ENCODE measurements at regions not wholly inside any gene's neighbourhood (a gene's known extent, or its start where the extent isn't known, plus 50 kb on each side); places are given as distances from the start of the nearest gene placed in this dataset.

DNA sequence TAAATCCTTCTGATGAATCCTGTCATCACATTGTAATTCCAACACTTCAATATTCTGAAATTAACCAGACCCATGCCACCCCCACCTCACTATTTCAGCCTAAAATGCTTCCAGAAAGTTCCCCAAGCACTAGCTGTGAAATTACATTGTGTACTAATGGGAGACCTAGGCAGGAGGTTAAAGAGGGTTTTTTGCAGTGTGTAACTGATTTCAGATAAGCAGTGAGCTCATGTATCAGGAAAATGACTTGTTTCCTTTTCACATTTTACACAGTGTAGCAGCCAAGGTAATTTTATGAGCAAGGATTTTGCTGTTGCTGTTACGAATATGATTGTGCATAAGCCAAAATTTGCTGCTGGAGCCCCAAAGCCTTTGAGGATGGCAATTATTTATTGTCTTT lies 129.0 kb downstream of the INHBA start:
- H2AFZ ChIP-seq (replicated peaks), result no peak overlapping the region
- H3K27ac Mint-ChIP-seq, result no peak overlapping the region
- no peak overlapping the region for H3K27ac ChIP-seq
- peaks cover 40% of the 10 kb centered on the region for H3K27me3 ChIP-seq
- no peak for TF ChIP-seq EZH2phosphoT487 (IDR thresholded peaks at IDR 0.05)
- no peak for TF ChIP-seq EZH2 (IDR thresholded peaks at IDR 0.05)
- TF ChIP-seq, protein P1, sequence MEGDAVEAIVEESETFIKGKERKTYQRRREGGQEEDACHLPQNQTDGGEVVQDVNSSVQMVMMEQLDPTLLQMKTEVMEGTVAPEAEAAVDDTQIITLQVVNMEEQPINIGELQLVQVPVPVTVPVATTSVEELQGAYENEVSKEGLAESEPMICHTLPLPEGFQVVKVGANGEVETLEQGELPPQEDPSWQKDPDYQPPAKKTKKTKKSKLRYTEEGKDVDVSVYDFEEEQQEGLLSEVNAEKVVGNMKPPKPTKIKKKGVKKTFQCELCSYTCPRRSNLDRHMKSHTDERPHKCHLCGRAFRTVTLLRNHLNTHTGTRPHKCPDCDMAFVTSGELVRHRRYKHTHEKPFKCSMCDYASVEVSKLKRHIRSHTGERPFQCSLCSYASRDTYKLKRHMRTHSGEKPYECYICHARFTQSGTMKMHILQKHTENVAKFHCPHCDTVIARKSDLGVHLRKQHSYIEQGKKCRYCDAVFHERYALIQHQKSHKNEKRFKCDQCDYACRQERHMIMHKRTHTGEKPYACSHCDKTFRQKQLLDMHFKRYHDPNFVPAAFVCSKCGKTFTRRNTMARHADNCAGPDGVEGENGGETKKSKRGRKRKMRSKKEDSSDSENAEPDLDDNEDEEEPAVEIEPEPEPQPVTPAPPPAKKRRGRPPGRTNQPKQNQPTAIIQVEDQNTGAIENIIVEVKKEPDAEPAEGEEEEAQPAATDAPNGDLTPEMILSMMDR (IDR thresholded peaks at IDR 0.05), result no peak
- H4K20me1 ChIP-seq (ENCODE audit: low read depth), result peaks cover 4% of the 10 kb centered on the region
- no peak overlapping the region for H3K9ac ChIP-seq
- H3K36me3 Mint-ChIP-seq, result no peaks in the 10 kb centered on the region
- H3K4me1 ChIP-seq, result peaks cover 19% of the 10 kb centered on the region
- H3K4me1 Mint-ChIP-seq, result peaks cover 10% of the 10 kb centered on the region
- H3K27me3 Mint-ChIP-seq (ENCODE audit: insufficient read depth, low read depth), result peaks cover 4% of the 10 kb centered on the region
- no peak overlapping the region for H3K4me3 Mint-ChIP-seq
- peaks cover 5% of the 10 kb centered on the region for H3F3A ChIP-seq (ENCODE audit: low read depth)
- H3K4me2 ChIP-seq, result no peak overlapping the region
- no peak for DNase-seq (ENCODE audit: low spot score)
- H3K36me3 ChIP-seq, result no peaks in the 10 kb centered on the region
- H3K4me3 ChIP-seq, result no peak overlapping the region
- no peaks in the 10 kb centered on the region for H3K79me2 ChIP-seq (ENCODE audit: low read depth)
- no peaks in the 10 kb centered on the region for H3K9me3 ChIP-seq (ENCODE audit: low read depth)
- no peaks in the 10 kb centered on the region for H3K9me3 Mint-ChIP-seq

DNA sequence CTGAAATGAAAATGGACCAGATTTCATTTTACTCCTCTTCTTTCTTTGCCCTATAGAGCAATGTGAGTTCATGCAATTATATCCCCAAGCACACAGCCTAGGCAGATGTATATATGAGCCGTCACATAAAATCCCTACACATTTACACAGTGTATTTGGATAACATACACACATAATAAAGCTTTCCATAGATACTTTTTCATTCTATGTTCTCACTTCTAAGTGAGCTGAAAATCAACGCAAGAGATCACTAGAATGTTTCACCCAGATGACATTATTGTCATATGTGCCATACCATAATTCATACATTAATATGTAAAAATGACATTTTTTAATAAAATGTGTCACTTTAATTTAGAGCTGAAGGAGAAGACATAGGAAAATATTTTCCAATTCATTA lies 129.4 kb downstream of the INHBA start:
- no peaks in the 10 kb centered on the region for H3K36me3 ChIP-seq
- Mint-ChIP-seq H3K4me1 (peaks cover 10% of the 10 kb centered on the region), H3K27ac (no peak overlapping the region), H3K9me3 (no peaks in the 10 kb centered on the region), H3K4me3 (no peak overlapping the region), H3K36me3 (no peaks in the 10 kb centered on the region), H3K27me3 (ENCODE audit: insufficient read depth, low read depth) (peaks cover 4% of the 10 kb centered on the region)
- H3K4me3 ChIP-seq, result no peak overlapping the region
- H3K4me2 ChIP-seq, result no peak overlapping the region
- H4K20me1 ChIP-seq (ENCODE audit: low read depth), result peaks cover 4% of the 10 kb centered on the region
- peaks cover 19% of the 10 kb centered on the region for H3K4me1 ChIP-seq
- H3K27me3 ChIP-seq, result peaks cover 40% of the 10 kb centered on the region
- H3K27ac ChIP-seq, result no peak overlapping the region
- H3K9ac ChIP-seq, result no peak overlapping the region
- no peaks in the 10 kb centered on the region for H3K79me2 ChIP-seq (ENCODE audit: low read depth)
- no peak for DNase-seq (ENCODE audit: low spot score)
- no peak overlapping the region for H2AFZ ChIP-seq (replicated peaks)
- peaks cover 5% of the 10 kb centered on the region for H3F3A ChIP-seq (ENCODE audit: low read depth)
- TF ChIP-seq EZH2 (IDR thresholded peaks at IDR 0.05), result no peak
- no peak for TF ChIP-seq EZH2phosphoT487 (IDR thresholded peaks at IDR 0.05)
- TF ChIP-seq, protein P1 (IDR thresholded peaks at IDR 0.05), result no peak
- no peaks in the 10 kb centered on the region for H3K9me3 ChIP-seq (ENCODE audit: low read depth)

DNA sequence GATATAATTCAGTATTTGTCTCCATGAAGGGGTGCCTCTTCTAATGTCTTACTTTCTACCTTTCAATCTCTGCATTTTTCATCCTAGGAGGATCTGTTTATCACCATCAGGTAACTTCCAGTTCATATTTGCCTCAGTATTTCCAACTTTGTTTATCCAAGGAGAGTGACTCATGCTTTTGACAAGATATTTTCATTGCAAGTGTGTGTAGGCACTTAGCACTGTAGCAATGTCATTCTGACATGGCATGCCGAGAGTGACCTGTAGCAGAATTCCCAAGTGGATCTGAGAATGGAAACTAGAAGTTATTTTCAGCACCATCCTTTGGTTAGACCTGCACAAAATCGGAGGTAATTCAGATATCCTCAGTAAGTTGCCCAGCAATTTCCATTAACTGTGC lies 129.9 kb downstream of the INHBA start:
- Histone ChIP-seq H3F3A (ENCODE audit: low read depth) (peaks cover 5% of the 10 kb centered on the region), H4K20me1 (ENCODE audit: low read depth) (peaks cover 4% of the 10 kb centered on the region), H3K79me2 (ENCODE audit: low read depth) (no peaks in the 10 kb centered on the region), H3K27ac (no peak overlapping the region), H3K4me2 (no peak overlapping the region), H2AFZ (replicated peaks) (no peak overlapping the region), H3K9me3 (ENCODE audit: low read depth) (no peaks in the 10 kb centered on the region), H3K4me1 (peaks cover 19% of the 10 kb centered on the region), H3K9ac (no peak overlapping the region), H3K36me3 (no peaks in the 10 kb centered on the region), H3K27me3 (peaks cover 40% of the 10 kb centered on the region), H3K4me3 (no peak overlapping the region)
- H3K27ac Mint-ChIP-seq, result no peak overlapping the region
- H3K36me3 Mint-ChIP-seq, result no peaks in the 10 kb centered on the region
- H3K9me3 Mint-ChIP-seq, result no peaks in the 10 kb centered on the region
- H3K27me3 Mint-ChIP-seq (ENCODE audit: insufficient read depth, low read depth), result peaks cover 3% of the 10 kb centered on the region
- no peak overlapping the region for H3K4me3 Mint-ChIP-seq
- no peak for DNase-seq (ENCODE audit: low spot score)
- peaks cover 10% of the 10 kb centered on the region for H3K4me1 Mint-ChIP-seq
- TF ChIP-seq EZH2 (IDR thresholded peaks at IDR 0.05) (no peak), EZH2phosphoT487 (IDR thresholded peaks at IDR 0.05) (no peak)
- TF ChIP-seq, protein P1 (IDR thresholded peaks at IDR 0.05), result no peak

Data from neural progenitor cell (in vitro differentiated cells).